Middle frontal gyrus (tissue), 1 donor: ENCODE measurements at regions not wholly inside any gene's neighbourhood (a gene's known extent, or its start where the extent isn't known, plus 50 kb on each side); places are given as distances from the start of the nearest gene placed in this dataset.
"Not testable (repeated sequence)": the region's sequence is repeated elsewhere in the genome, so short reads cannot be mapped to it uniquely, and the experiment has no call there.

Experiments used
- DNase-seq: peaks from one replicate; pipeline ENCODE4 v3.0.0-alpha.2; 2015; ENCODE audit warnings: low spot score; ENCODE audit errors: extremely low spot score

DNA sequence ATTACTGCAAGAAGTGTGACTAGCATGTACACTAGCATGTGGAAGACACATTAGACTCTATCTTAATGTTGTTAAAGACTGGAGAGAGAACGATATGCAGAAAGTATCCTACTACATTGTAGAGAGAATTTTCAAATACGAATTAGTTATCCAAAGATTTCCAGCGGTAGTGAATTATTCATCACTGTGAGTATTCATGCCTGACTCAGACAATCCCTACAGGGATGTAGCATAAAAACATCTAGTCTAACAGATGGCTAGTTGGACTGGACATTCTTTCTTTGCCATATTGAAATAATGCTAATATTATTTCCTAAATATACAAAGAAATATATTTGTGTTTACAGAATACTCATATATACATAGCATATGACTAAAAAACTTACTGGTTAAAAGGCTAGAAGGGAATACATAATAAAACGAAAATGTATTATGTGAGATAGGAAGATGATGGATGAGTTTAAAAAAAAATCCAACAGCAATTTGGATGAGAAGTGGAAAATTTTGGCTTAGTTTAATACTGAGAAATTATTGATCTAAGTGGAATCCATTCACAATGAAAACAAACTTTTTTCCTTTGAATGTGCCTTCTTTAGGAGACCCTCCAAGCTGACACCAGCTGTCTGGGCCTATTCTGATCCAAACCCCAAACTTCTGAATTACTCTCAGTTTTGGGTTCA, 580.7 kb downstream of the RFPL4B start:
- no peak for DNase-seq

GRCh38 chr6:112929641-112930040, 582.5 kb downstream of the RFPL4B start:
- DNase-seq, result no peak

DNA sequence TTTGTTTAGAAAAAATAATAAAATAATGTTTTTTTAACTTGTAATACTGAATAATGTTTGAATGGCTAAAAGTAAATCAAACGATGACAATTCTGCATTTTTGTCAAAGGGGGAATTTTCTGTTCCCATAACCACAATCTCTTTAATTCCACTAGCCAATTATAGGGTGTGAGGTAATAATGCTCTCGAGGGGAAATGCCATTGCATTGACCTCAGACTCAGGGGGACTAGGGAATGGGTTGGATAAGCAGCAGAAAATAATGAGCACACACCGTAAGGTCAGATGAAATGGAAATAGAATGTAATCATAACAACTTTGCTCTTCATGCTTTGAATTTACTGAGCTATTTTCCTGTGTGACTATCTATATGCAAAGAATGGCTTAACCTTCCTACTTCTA, 584.7 kb downstream of the RFPL4B start:
- DNase-seq, result no peak

DNA sequence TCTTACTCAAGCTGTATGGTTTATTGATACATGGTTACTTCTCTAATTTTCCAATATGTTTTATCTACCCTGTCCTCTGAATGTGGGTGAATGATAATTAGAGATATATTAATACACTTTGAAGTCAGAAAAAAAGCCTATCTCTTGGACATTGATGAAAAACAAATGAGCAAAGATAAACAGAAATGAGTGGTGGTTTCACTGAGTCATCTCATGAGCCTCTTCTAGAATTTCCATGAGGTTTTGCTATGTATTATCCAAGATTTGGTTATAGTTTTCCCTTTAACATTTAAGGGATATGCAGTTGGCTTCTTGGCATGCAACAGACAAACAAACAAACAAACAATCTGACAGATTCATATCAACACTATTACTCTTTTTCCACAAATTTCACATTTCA, 586.8 kb downstream of the RFPL4B start:
- DNase-seq, result no peak

DNA sequence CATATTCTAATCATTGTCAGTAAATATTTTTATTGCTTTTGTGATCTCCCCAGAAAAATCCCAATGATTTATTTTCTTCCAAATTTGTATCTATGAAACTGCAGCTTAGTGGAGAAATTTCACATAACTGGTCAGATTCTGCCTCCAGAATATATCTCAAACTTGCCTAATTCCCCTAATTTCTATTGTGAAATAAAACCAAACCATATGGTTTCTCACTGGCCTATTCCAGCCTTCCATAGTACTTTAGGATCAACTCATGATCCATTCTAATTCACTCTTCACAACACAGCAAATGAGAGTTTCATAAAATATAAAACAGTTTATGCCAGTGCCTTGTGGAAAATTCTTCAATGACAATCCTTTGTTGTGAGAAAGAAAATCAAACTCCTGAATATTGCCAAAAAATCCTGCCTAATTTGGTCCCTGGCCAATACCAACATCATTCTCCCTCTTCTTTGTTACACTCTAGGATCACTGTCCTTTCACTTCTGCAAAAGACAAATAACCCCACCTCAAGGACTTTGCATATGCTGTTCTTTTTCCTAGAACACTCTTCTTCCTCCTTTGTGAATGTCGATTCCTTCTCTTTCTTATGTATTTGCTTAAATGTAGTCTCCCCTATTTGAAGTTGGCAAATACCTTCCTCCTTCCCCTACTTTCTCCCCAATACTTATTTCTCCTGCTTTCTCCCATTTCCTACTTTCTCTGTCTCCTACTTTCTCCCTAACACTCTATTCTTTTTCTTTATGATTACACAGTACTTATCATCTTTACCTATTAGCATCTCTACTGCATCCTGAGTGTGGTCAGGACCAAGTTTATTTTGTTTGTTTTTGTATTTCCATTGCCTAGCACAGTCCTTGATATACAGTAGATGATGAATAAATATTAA, 587.5 kb downstream of the RFPL4B start:
- no peak for DNase-seq

DNA sequence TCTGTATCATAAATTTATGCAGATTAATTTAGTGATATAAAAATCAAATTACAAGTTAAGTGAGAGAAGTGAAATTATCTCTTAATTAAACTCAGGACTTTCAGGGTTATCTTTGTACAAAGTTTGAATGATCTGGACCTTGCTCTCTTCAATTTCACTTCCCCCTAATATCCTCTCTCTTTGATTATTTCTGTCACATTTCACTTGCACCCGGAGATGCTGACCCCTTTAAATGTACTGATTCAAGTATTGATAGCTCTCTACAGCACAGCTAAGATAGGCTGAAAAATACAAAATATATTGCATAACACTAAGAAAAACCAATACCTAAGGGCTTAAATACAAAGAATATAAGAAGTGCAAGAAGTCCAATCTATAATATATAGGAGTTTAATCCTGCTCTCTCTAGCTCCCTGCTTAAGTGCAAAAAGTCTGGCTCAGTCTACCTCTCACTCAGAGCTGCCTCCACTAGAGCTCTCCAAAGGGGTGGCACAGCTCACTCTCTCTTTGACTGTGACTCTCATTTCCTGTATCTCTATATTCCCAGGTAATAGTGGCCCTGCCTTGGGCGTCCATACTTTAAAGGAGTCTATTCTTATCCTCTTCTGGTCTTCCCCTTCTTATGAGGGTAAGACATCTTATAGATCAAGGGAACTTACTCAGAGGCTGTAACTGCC, 588.4 kb downstream of the RFPL4B start:
- DNase-seq, result no peak

- DNase-seq, result no peak
These were observed 588.9 kb downstream of the RFPL4B start for GRCh38 chr6:112936079-112936472.

GRCh38 chr6:112936504-112936903, 589.4 kb downstream of the RFPL4B start:
- DNase-seq, result no peak

DNA sequence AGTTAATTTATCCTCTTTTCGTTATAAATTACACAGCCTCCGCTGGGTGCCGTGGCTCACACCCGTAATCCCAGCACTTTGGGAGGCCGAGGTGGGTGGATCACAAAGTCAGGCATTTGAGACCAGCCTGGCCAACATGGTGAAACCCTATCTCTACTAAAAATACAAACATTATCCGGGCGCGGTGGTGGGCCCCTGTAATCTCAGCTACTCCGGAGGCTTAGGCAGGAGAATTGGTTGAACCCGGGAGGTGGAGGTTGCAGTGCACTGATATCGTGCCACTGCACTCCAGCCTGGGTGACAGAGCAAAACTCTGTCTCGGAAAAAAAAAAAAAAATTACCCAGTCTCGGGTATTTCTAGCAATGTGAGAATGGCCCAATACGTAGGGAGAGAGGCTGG, 590.6 kb downstream of the RFPL4B start:
- DNase-seq, result not testable (repeated sequence)

GRCh38 chr6:112938650-112939049, 591.5 kb downstream of the RFPL4B start:
- DNase-seq, result no peak

DNA sequence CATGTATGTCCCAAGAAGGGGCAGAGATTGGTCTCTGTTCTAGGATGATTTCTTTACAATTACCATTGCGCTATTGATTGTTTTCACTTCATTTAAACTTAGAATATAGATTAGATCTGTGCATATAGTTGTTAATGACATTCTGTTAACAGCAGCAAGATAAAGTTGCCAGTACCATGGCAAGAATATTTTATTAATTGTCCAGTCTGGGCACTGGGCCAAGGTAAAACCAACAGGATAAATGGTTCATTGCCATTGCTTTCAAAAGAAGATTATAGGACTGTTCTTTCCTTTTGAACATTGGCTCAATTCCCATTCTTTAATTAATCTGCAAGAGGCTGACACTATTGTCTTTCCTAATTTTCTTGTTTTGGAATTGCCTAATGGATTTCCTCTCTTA, 592.4 kb downstream of the RFPL4B start:
- DNase-seq, result no peak

DNA sequence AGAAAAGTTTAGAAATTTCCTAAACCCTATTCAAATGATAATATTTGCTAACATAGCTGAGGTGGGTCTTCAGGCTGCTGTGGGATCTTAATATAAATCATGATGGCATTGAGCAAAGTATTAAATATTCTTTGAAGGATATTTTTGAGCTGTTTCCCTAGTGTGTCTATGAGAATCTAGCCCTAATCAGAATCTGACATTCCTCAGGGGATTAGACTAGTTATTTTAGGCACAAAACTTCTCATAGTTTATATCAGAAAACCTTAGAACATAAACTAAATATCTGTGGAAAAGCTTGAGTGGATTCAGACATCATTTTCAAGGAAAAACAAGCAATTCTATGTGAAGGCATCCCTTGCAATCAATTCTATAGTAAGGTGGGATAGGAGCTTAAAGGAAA, 594.5 kb downstream of the RFPL4B start:
- DNase-seq, result no peak

DNA sequence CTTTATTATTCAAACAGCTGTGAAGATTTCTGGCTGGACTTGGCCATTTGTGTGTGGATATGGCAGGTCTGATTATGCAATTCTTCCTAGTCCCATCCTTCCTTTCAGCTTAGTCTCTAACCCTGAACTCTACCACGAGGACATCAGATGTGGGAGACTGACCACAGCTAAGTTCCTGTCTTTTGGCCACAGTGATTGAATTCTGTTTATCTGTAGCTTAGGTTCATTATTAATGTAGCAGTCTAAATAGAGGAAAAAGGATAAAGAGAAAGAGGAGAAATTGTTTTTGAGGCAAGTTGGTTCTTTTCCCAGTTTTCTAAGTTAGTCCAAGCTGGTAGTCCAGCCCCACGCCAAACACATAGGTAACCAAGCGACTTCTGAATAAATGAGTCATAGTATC, 598.9 kb downstream of the RFPL4B start:
- DNase-seq, result no peak

- DNase-seq, result no peak
These were observed 600.4 kb downstream of the RFPL4B start for GRCh38 chr6:112947507-112947906.

- no peak for DNase-seq
These were observed 604.7 kb downstream of the RFPL4B start for GRCh38 chr6:112951829-112952228.

GRCh38 chr6:112955743-112956142, 608.6 kb downstream of the RFPL4B start:
- DNase-seq, result not testable (repeated sequence)

DNA sequence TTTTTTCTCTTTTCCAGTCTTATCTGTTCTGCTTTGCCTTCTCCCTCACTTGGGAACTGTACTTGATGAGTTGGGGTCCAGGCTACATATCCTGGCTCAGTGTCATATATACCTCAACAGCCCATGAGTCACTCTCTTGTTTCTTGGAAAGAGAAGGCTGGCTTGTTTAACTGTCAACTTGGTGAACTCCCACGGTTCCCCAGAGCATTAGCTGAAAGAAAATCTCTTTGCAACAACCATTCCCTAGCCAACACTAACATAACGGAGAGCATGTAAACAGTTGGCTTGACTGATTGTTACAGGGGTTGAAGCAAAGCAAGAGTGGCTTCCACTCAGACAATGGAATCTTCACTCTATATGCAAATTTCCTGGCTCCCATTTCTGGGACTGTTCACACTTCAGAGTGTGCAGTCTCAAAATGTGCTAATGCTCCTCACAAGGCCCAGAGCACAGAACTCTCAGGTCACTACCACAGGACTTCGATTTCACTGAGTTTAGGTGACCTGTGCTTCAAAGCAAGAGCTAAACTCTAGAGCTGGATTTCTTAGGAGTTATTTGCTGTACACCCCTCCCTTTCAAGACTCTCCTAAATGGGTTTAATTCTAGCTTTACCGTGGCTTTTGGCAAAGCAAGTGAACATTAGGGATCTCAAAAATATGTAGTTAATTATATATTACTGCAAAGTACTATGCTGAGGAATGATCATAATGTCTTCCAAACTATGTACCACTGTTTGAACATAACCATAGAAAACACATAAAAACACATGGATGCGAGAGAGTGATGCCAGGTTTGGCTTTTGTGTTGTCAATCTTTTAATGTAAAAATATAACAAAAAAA, 609.8 kb downstream of the RFPL4B start:
- DNase-seq, result no peak

DNA sequence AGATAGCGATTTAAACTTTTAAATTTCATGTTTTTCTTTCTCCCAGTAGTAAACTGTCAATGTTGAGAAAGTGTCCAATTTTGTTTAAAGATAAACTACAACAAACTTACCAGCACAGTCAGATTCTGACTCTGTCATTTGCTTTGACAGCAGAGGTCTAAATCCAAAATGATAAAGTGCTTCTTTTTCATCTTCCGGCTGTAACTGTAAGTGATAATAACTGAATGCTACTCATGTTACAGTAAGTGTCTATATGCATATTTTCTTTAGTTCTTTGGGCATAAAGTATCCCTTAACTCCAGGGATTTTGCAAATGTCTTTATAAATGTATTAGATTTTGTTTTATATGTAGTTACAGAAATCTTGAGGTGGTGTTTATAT, 610.4 kb downstream of the RFPL4B start:
- no peak for DNase-seq

GRCh38 chr6:112960130-112960529, 613.0 kb downstream of the RFPL4B start:
- not testable (repeated sequence) for DNase-seq

GRCh38 chr6:112967974-112968373, 620.8 kb downstream of the RFPL4B start:
- no peak for DNase-seq

DNA sequence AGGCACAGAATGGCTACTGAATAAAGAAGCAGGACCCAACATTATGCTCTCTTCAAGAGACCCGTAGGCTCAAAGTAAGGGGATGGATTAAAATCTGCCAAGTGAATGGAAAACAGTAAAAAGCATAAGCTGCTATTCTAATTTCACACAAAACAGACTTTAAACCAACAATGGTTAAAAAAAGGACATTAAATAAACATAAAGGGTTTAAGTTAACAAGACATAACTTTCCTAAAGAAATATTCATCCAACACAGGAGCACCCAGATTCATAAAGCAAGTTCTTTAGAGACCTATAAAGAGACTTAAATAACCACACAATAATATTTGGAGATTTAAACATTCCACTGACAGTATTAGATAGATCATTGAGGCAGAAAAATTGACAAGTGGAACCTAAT, 624.5 kb downstream of the RFPL4B start:
- DNase-seq, result no peak
